ENCODE measurements at regions not wholly inside any gene's neighbourhood (a gene's known extent, or its start where the extent isn't known, plus 50 kb on each side); places are given as distances from the start of the nearest gene placed in this dataset.

DNA sequence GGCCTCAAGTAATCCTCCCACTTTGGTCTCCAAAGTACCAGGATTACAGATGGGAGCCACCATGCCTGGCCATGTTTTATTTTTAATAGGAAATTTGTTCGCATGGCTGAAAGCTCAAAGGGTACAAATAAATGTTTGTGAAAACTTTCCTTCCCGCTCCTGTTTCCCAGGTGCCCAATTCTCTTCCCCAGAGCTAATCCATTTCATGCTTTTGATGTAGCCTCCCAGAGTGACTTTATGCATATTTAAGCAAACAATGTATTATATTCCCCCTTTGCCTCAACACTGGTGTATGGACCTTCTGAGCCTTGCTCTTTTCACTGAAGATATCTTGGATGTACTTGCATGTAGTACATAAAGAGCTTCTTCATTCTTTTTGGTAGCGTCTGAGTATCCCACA, 52.5 kb upstream of the ITSN2 start:
- TF ChIP-seq CTCF (conservative IDR thresholded peaks at IDR 0.05; ENCODE audit: low read length): no peak
- no peak for TF ChIP-seq EZH2phosphoT487 (IDR thresholded peaks at IDR 0.05; ENCODE audit: borderline replicate concordance, low read depth, low read length)
